ENCODE measurements at regions not wholly inside any gene's neighbourhood (a gene's known extent, or its start where the extent isn't known, plus 50 kb on each side); places are given as distances from the start of the nearest gene placed in this dataset.

GRCh38 chr14:53214384-53214783, 61.3 kb upstream of the DDHD1 start:
- CTCF ChIA-PET: interaction anchor here (1.1 to 3.6 kb wide), 4 partner anchors 12 to 24 kb away, joined by 3 to 13 read pairs (median 8); no protein-coding TSS in a partner anchor
- POLR2A ChIA-PET: no interaction called here
- no peak for DNase-seq (ENCODE audit: extremely low spot score)
- TF ChIP-seq, protein P1, sequence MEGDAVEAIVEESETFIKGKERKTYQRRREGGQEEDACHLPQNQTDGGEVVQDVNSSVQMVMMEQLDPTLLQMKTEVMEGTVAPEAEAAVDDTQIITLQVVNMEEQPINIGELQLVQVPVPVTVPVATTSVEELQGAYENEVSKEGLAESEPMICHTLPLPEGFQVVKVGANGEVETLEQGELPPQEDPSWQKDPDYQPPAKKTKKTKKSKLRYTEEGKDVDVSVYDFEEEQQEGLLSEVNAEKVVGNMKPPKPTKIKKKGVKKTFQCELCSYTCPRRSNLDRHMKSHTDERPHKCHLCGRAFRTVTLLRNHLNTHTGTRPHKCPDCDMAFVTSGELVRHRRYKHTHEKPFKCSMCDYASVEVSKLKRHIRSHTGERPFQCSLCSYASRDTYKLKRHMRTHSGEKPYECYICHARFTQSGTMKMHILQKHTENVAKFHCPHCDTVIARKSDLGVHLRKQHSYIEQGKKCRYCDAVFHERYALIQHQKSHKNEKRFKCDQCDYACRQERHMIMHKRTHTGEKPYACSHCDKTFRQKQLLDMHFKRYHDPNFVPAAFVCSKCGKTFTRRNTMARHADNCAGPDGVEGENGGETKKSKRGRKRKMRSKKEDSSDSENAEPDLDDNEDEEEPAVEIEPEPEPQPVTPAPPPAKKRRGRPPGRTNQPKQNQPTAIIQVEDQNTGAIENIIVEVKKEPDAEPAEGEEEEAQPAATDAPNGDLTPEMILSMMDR (IDR thresholded peaks at IDR 0.05; ENCODE audit: control extremely low read depth, extremely low read depth, low read depth, missing control alignments): no peak

DNA sequence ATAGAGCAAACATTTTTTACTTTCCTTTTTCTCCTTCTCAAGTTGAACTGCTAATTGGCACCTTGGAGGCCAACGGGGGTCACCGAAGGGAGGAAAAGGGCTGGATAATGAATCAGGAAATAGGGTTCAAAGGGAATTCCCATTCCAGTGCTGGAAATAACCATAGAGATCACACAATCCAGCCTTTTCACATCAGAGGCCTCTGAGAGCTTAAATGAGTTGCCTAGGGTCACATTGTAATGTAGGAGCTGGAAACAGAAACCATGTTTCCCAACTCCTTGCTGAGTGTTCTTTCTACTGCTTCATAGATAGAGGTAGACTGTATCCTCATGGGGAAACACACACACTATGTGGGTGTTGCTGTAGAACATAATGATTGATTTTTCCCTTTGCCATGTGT, 60.6 kb upstream of the DDHD1 start:
- DNase-seq (ENCODE audit: extremely low spot score): no peak
- TF ChIP-seq, protein P1 (IDR thresholded peaks at IDR 0.05; ENCODE audit: control extremely low read depth, extremely low read depth, low read depth, missing control alignments): no peak
- CTCF ChIA-PET: interaction anchor here (1.1 to 3.6 kb wide), 4 partner anchors 11 to 24 kb away, joined by 3 to 13 read pairs (median 8); no protein-coding TSS in a partner anchor
- POLR2A ChIA-PET: no interaction called here

- TF ChIP-seq, protein P1 (IDR thresholded peaks at IDR 0.05; ENCODE audit: control extremely low read depth, extremely low read depth, low read depth, missing control alignments): no peak
- CTCF ChIA-PET: no interaction called here
- DNase-seq (ENCODE audit: extremely low spot score): no peak
- POLR2A ChIA-PET: no interaction called here
These were observed 56.2 kb upstream of the DDHD1 start for GRCh38 chr14:53209370-53209769.

Measured in GM10248 (cell line).